ENCODE measurements at regions not wholly inside any gene's neighbourhood (a gene's known extent, or its start where the extent isn't known, plus 50 kb on each side); places are given as distances from the start of the nearest gene placed in this dataset.

- TF ChIP-seq, protein P1, sequence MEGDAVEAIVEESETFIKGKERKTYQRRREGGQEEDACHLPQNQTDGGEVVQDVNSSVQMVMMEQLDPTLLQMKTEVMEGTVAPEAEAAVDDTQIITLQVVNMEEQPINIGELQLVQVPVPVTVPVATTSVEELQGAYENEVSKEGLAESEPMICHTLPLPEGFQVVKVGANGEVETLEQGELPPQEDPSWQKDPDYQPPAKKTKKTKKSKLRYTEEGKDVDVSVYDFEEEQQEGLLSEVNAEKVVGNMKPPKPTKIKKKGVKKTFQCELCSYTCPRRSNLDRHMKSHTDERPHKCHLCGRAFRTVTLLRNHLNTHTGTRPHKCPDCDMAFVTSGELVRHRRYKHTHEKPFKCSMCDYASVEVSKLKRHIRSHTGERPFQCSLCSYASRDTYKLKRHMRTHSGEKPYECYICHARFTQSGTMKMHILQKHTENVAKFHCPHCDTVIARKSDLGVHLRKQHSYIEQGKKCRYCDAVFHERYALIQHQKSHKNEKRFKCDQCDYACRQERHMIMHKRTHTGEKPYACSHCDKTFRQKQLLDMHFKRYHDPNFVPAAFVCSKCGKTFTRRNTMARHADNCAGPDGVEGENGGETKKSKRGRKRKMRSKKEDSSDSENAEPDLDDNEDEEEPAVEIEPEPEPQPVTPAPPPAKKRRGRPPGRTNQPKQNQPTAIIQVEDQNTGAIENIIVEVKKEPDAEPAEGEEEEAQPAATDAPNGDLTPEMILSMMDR (IDR thresholded peaks at IDR 0.05; ENCODE audit: insufficient read depth, low read length, poor library complexity, severe bottlenecking) = no peak
- Histone ChIP-seq H3K4me3 (ENCODE audit: low read depth, low read length) (no peak overlapping the region), H3K36me3 (ENCODE audit: control insufficient read depth, insufficient read depth, low read length) (no peaks in the 10 kb centered on the region), H3K27me3 (ENCODE audit: control insufficient read depth, insufficient read depth, low read length) (no peaks in the 10 kb centered on the region)
- DNase-seq (ENCODE audit: low read depth) = no peak
Observed at GRCh38 chr10:47143473-47143872, 156.5 kb upstream of the GDF10 start.

- Histone ChIP-seq H3K4me3 (ENCODE audit: low read depth, low read length) (no peak overlapping the region), H3K27me3 (ENCODE audit: control insufficient read depth, insufficient read depth, low read length) (no peaks in the 10 kb centered on the region), H3K36me3 (ENCODE audit: control insufficient read depth, insufficient read depth, low read length) (no peaks in the 10 kb centered on the region)
- TF ChIP-seq, protein P1 (IDR thresholded peaks at IDR 0.05; ENCODE audit: insufficient read depth, low read length, poor library complexity, severe bottlenecking) = no peak
- DNase-seq (ENCODE audit: low read depth) = no peak
Observed at GRCh38 chr10:47144525-47144924, 155.5 kb upstream of the GDF10 start.

- TF ChIP-seq, protein P1 (IDR thresholded peaks at IDR 0.05; ENCODE audit: insufficient read depth, low read length, poor library complexity, severe bottlenecking) = no peak
- no peak for DNase-seq (ENCODE audit: low read depth)
Observed at GRCh38 chr10:47145290-47145934, 154.6 kb upstream of the GDF10 start.

GRCh38 chr10:47146572-47146971 is 153.4 kb upstream of the GDF10 start:
- Histone ChIP-seq H3K36me3 (ENCODE audit: control insufficient read depth, insufficient read depth, low read length) (no peaks in the 10 kb centered on the region), H3K27me3 (ENCODE audit: control insufficient read depth, insufficient read depth, low read length) (no peaks in the 10 kb centered on the region), H3K4me3 (ENCODE audit: low read depth, low read length) (no peak overlapping the region)
- TF ChIP-seq, protein P1 (IDR thresholded peaks at IDR 0.05; ENCODE audit: insufficient read depth, low read length, poor library complexity, severe bottlenecking) = no peak
- no peak for DNase-seq (ENCODE audit: low read depth)

More at GRCh38 chr10:47145290-47145934, 154.6 kb upstream of the GDF10 start:
- no peaks in the 10 kb centered on the region for H3K36me3 ChIP-seq (ENCODE audit: control insufficient read depth, insufficient read depth, low read length)
- H3K27me3 ChIP-seq (ENCODE audit: control insufficient read depth, insufficient read depth, low read length) = no peaks in the 10 kb centered on the region
- H3K4me3 ChIP-seq (ENCODE audit: low read depth, low read length) = no peak overlapping the region

DNA sequence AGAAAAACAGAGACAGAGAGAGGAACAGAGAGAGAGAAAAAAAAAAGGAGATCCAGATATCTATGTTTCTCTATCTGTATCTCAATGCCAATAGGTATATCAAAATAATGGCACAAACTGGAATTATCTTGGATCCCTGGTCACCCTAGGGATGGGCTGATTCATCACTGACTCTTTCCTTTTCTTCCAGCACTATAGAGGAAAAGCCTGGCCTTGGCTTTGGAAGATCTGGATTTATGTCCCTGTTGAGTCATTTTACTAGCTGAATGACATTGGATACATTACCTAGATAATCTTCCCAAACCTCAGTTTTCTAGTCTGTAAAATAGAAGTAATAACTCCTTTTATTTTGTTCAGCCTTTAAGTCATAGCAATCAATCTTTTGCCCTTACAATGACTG is 152.8 kb upstream of the GDF10 start:
- H3K4me3 ChIP-seq (ENCODE audit: low read depth, low read length) = no peak overlapping the region
- TF ChIP-seq, protein P1 (IDR thresholded peaks at IDR 0.05; ENCODE audit: insufficient read depth, low read length, poor library complexity, severe bottlenecking) = no peak
- H3K36me3 ChIP-seq (ENCODE audit: control insufficient read depth, insufficient read depth, low read length) = no peaks in the 10 kb centered on the region
- no peak for DNase-seq (ENCODE audit: low read depth)
- H3K27me3 ChIP-seq (ENCODE audit: control insufficient read depth, insufficient read depth, low read length) = no peaks in the 10 kb centered on the region

DNA sequence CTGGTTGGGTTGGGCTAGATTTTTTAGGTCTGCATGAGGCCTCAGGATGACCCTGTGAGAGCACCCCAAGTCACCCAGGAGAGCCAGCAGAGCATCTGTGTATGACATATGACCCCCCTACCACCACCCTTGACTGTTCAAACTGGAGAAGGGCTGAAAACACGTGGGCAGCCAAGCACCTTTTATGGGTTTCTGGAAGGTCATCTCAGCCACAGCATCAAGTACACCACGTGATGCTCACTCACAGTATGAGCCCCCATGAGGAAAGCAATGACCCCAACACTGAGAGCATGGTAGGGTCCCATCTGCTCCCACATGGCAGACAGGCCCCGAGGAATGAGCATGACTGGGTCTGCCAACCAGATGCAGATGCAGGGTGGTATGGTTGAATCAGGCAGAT is 149.4 kb upstream of the GDF10 start:
- TF ChIP-seq, protein P1 (IDR thresholded peaks at IDR 0.05; ENCODE audit: insufficient read depth, low read length, poor library complexity, severe bottlenecking) = no peak
- H3K36me3 ChIP-seq (ENCODE audit: control insufficient read depth, insufficient read depth, low read length) = no peaks in the 10 kb centered on the region
- no peak for DNase-seq (ENCODE audit: low read depth)
- no peak overlapping the region for H3K4me3 ChIP-seq (ENCODE audit: low read depth, low read length)
- no peaks in the 10 kb centered on the region for H3K27me3 ChIP-seq (ENCODE audit: control insufficient read depth, insufficient read depth, low read length)

All from kidney epithelial cell (primary cell).